Thymus (tissue), 11 donors: ENCODE measurements at regions not wholly inside any gene's neighbourhood (a gene's known extent, or its start where the extent isn't known, plus 50 kb on each side); places are given as distances from the start of the nearest gene placed in this dataset.
A peak's percentile ranks its signal among the peaks of the same experiment; 100 is the strongest.
"Not testable (repeated sequence)": the region's sequence is repeated elsewhere in the genome, so short reads cannot be mapped to it uniquely, and the experiment has no call there.

Experiments used
- DNase-seq, 9 donors: peaks; one replicate each; pipeline ENCODE4 v3.0.0-alpha.2; 2013; ENCODE audit warnings: low spot score in 9 of 9, low read depth in 6 of 9, missing footprints in 1 of 9
- H3K27ac ChIP-seq, 2 donors: one replicate each; pipeline ENCODE4 v1.5.1; 2013; ENCODE audit warnings: control low read depth in 1 of 2, low read depth in 1 of 2, low read length in 1 of 2, mild to moderate bottlenecking in 1 of 2, moderate library complexity in 1 of 2
- H3K27me3 ChIP-seq, 2 donors: one replicate each; pipeline ENCODE4 v1.5.1; 2013; ENCODE audit warnings: low read length in 1 of 2; ENCODE audit not compliant: control insufficient read depth in 2 of 2, insufficient read depth in 1 of 2
- H3K36me3 ChIP-seq, 2 donors: one replicate each; pipeline ENCODE4 v1.5.1; 2013; ENCODE audit warnings: low read length in 1 of 2, mild to moderate bottlenecking in 1 of 2, moderate library complexity in 1 of 2; ENCODE audit not compliant: control insufficient read depth in 2 of 2, insufficient read depth in 2 of 2
- H3K4me1 ChIP-seq, 2 donors: one replicate each; pipeline ENCODE4 v1.5.1; 2013; ENCODE audit warnings: low read length in 2 of 2; ENCODE audit not compliant: control insufficient read depth in 2 of 2, insufficient read depth in 2 of 2
- H3K4me3 ChIP-seq, 2 donors: one replicate each; pipeline ENCODE4 v1.5.1; 2013; ENCODE audit warnings: low read length in 2 of 2, control low read depth in 1 of 2, mild to moderate bottlenecking in 1 of 2
- H3K9me3 ChIP-seq, 2 donors: one replicate each; pipeline ENCODE4 v1.5.1; 2013; ENCODE audit warnings: low read length in 1 of 2, mild to moderate bottlenecking in 1 of 2; ENCODE audit not compliant: control insufficient read depth in 2 of 2, insufficient read depth in 1 of 2
- WGBS: extraction: QIAGEN DNeasy Blood & Tissue Kit; methylation state at CpG from one replicate; pipeline ENCODE4 v1.1.7; 2013; 5-methylcytosine and 5-hydroxymethylcytosine counted together
- donor health status: healthy.

DNA sequence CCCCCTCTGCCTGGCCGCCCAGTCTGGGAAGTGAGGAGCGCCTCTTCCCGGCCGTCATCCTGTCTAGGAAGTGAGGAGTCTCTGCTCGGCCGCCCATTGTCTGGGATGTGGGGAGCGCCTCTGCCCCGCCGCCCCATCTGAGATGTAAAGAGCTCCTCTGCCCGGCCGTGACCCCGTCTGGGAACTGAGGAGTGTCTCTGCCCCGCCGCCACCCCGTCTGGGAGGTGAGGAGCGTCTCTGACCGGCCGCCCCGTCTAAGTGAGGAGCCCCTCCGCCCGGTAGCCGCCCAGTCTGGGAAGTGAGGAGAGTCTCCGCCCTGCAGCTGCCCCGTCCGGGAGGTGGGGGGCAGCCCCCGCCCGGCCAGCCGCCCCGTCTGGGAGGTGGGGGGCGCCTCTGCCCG is 228.9 kb downstream of the RPIA start:
- not testable (repeated sequence) for H3K27ac ChIP-seq, H3K9me3 ChIP-seq, H3K4me3 ChIP-seq, H3K36me3 ChIP-seq, H3K4me1 ChIP-seq, H3K27me3 ChIP-seq, DNase-seq
- 97% methylated on average over 31 of the region's 31 CpGs for WGBS

- Histone ChIP-seq H3K27me3 (no peaks in the 10 kb centered on the region), H3K4me3 (no peak overlapping the region), H3K4me1 (no peaks in the 10 kb centered on the region), H3K27ac (no peak overlapping the region), H3K9me3 (no peaks in the 10 kb centered on the region), H3K36me3 (no peaks in the 10 kb centered on the region)
- DNase-seq, result no peak
- WGBS, result 99% methylated on average over 1 of the region's 1 CpG
Measured at GRCh38 chr2:88924533-88924932, 233.1 kb downstream of the RPIA start.

GRCh38 chr2:88925770-88926462 is 234.4 kb downstream of the RPIA start:
- H3K4me1 ChIP-seq, result no peaks in the 10 kb centered on the region
- WGBS, result 98% methylated on average over 19 of the region's 19 CpGs
- H3K27ac ChIP-seq, result no peak overlapping the region
- H3K9me3 ChIP-seq, result no peaks in the 10 kb centered on the region
- no peak for DNase-seq
- no peaks in the 10 kb centered on the region for H3K27me3 ChIP-seq
- no peaks in the 10 kb centered on the region for H3K36me3 ChIP-seq
- H3K4me3 ChIP-seq, result no peak overlapping the region

- no peak for DNase-seq
- no peaks in the 10 kb centered on the region for H3K27me3 ChIP-seq
- H3K27ac ChIP-seq, result no peak overlapping the region
- 95% methylated on average over 1 of the region's 1 CpG for WGBS
- H3K36me3 ChIP-seq, result no peaks in the 10 kb centered on the region
- no peak overlapping the region for H3K4me3 ChIP-seq
- H3K4me1 ChIP-seq, result no peaks in the 10 kb centered on the region
- H3K9me3 ChIP-seq, result no peaks in the 10 kb centered on the region
Measured at GRCh38 chr2:88927128-88927527, 235.7 kb downstream of the RPIA start.

DNA sequence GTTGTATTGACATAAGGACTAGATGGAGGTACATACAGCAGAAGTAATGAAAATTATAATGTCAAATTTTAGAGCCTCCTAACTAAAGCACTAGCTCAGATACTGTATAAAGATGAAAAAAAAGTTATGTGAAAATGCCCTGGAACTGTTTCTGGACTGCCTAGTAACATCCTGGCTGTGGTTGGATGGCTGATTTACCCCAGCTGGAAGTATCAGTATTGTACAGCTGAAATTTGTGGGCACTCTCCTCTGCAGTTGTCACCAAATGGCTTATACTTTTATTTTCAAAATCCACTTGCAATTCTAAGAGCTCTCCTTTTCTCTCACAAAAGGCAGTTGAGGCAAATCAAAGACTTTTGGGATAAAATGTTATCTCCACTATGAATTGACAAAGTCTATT is 239.2 kb downstream of the RPIA start:
- H3K4me3 ChIP-seq, result no peak overlapping the region
- DNase-seq, result no peak
- no peaks in the 10 kb centered on the region for H3K9me3 ChIP-seq

DNA sequence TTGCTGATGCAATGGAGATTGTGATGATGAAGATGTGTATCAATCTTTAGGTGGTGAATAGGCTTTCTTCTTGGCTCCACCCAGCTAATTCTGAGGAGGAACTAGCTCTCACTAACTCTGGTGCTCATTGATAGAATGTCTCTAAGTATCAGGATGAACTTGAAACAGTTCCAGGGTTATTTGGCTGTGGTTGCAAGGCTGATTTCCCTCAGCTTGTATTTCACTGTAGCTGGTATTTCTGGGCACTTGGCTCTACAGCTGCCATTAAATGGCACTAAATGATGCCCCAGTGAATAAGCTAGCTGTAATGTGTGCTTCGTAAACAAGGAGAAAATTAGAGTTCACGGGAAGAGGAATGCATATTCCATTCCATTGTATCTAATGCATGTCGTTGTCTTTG is 241.2 kb downstream of the RPIA start:
- 94% methylated on average over 3 of the region's 3 CpGs for WGBS
- Histone ChIP-seq H3K4me3 (no peak overlapping the region), H3K36me3 (no peaks in the 10 kb centered on the region), H3K27ac (no peak overlapping the region), H3K27me3 (no peaks in the 10 kb centered on the region), H3K9me3 (no peaks in the 10 kb centered on the region), H3K4me1 (no peaks in the 10 kb centered on the region)
- DNase-seq, result no peak

More for the DNA sequence above, 239.2 kb downstream of the RPIA start:
- no peaks in the 10 kb centered on the region for H3K36me3 ChIP-seq
- H3K4me1 ChIP-seq, result no peaks in the 10 kb centered on the region
- no peak overlapping the region for H3K27ac ChIP-seq
- no peaks in the 10 kb centered on the region for H3K27me3 ChIP-seq

- WGBS, result 97% methylated on average over 4 of the region's 4 CpGs
- Histone ChIP-seq H3K27ac (no peak overlapping the region), H3K4me3 (no peak overlapping the region), H3K36me3 (no peaks in the 10 kb centered on the region), H3K4me1 (no peaks in the 10 kb centered on the region), H3K27me3 (no peaks in the 10 kb centered on the region), H3K9me3 (no peaks in the 10 kb centered on the region)
- no peak for DNase-seq
Measured at GRCh38 chr2:88933091-88933490, 241.6 kb downstream of the RPIA start.

GRCh38 chr2:88933980-88934379 is 242.5 kb downstream of the RPIA start:
- DNase-seq, result peak in 2 of 9 donors; percentile 13 to 37
- Histone ChIP-seq H3K4me3 (no peak overlapping the region), H3K27ac (no peak overlapping the region), H3K9me3 (no peaks in the 10 kb centered on the region), H3K4me1 (no peaks in the 10 kb centered on the region), H3K27me3 (no peaks in the 10 kb centered on the region), H3K36me3 (no peaks in the 10 kb centered on the region)
- WGBS, result 18% methylated on average over 1 of the region's 1 CpG

DNA sequence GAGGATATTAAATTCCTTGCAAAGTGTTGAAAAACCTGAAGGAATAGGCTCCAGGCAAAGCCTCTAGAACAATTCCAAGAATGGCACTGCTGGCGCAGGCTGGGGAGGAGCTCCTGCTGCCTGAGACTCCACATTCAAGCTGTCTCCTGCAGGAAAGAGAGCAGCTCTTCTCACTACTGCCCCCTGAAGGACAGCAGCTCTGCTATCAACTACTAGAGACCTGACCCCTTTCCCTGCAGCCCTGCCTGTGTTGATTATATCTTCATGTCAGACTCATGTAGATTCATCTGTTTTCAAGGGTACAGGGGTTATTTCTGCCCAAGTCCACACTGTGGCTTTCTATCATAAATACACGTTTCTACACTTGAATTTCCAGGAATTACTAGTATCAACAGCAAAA is 249.7 kb downstream of the RPIA start:
- 78% methylated on average over 2 of the region's 2 CpGs for WGBS
- not testable (repeated sequence) for H3K4me3 ChIP-seq, H3K36me3 ChIP-seq, H3K4me1 ChIP-seq, H3K27ac ChIP-seq, H3K9me3 ChIP-seq, H3K27me3 ChIP-seq
- DNase-seq, result peak in 6 of 9 donors; percentile 17 to 54 (median 20)
